IMR-90 (cell line): ENCODE measurements at regions not wholly inside any gene's neighbourhood (a gene's known extent, or its start where the extent isn't known, plus 50 kb on each side); places are given as distances from the start of the nearest gene placed in this dataset.

Experiments used
- ATAC-seq: fragments of 200-7000 bp; cut with Tn5 transposase; 2 replicates; pipeline ENCODE4 v1.9.1; 2020; ENCODE audit warnings: low read depth, mild to moderate bottlenecking, moderate library complexity
- BruUV-seq: library from RNA; stranded (reverse); fragments of 400-500 nt; replicated peaks from 2 replicates; lab custom pipeline; 2021; lab: Mats Ljungman, UMichigan
- CTCF ChIA-PET: fragments of 300-600 bp; formaldehyde crosslinking; extraction: SDS; loops from one replicate; lab custom pipeline; 2021; ENCODE audit warnings: antibody characterized with exemption; lab: Yijun Ruan, JAX
- POLR2A ChIA-PET: fragments of 300-600 bp; sonication (Branson Sonifier 250); formaldehyde crosslinking; loops from one replicate; lab custom pipeline; 2022; ENCODE audit warnings: antibody characterized with exemption; ENCODE audit not compliant: unreplicated experiment; lab: Charles Lee
- DNase-seq: peaks from one replicate; pipeline ENCODE4 v3.0.0; 2013
- H2AFZ ChIP-seq: replicated peaks from 2 replicates; pipeline ENCODE3; 2013; ENCODE audit warnings: low read length, mild to moderate bottlenecking; ENCODE audit not compliant: poor library complexity
- H2AK5ac ChIP-seq: 2 replicates; pipeline ENCODE4 v1.6.1; 2013; ENCODE audit warnings: low read depth, low read length, inconsistent platforms
- H2AK9ac ChIP-seq: replicated peaks from 2 replicates; pipeline ENCODE3; 2013; ENCODE audit warnings: mild to moderate bottlenecking, low read depth, low read length, moderate library complexity; ENCODE audit not compliant: poor library complexity
- H2BK120ac ChIP-seq: 2 replicates; pipeline ENCODE4 v1.6.1; 2013; ENCODE audit warnings: low read depth, low read length, inconsistent platforms
- H2BK15ac ChIP-seq: 3 replicates; pipeline ENCODE4 v1.6.1; 2013; ENCODE audit warnings: low read depth, low read length, inconsistent platforms
- H2BK20ac ChIP-seq: 2 replicates; pipeline ENCODE4 v1.6.1; 2013; ENCODE audit warnings: low read depth, mild to moderate bottlenecking, inconsistent platforms, low read length, moderate library complexity
- H2BK5ac ChIP-seq: 2 replicates; pipeline ENCODE4 v1.6.1; 2013; ENCODE audit warnings: mild to moderate bottlenecking, low read depth, low read length, inconsistent platforms; ENCODE audit not compliant: poor library complexity, severe bottlenecking
- H3K14ac ChIP-seq: replicated peaks from 2 replicates; pipeline ENCODE4 v1.6.1; 2013; ENCODE audit warnings: low read depth, low read length, inconsistent platforms
- H3K18ac ChIP-seq: 2 replicates; pipeline ENCODE4 v1.6.1; 2013; ENCODE audit warnings: low read depth, low read length, control low read depth
- H3K23ac ChIP-seq: 2 replicates; pipeline ENCODE4 v1.6.1; 2013; ENCODE audit warnings: low read depth, low read length, inconsistent platforms
- H3K27ac ChIP-seq: 2 replicates; pipeline ENCODE4 v1.5.1; 2013; ENCODE audit warnings: mild to moderate bottlenecking, control low read depth, low read length; ENCODE audit not compliant: insufficient read depth
- H3K27me3 ChIP-seq: 2 replicates; pipeline ENCODE4 v1.6.1; 2013; ENCODE audit warnings: low read length; ENCODE audit not compliant: control insufficient read depth, insufficient read depth
- H3K36me3 ChIP-seq: 2 replicates; pipeline ENCODE4 v1.6.1; 2013; ENCODE audit warnings: low read length, mixed read lengths; ENCODE audit not compliant: control insufficient read depth, insufficient read depth
- H3K4ac ChIP-seq: 2 replicates; pipeline ENCODE4 v1.6.1; 2013; ENCODE audit warnings: low read depth, low read length, inconsistent platforms
- H3K4me1 ChIP-seq: 2 replicates; pipeline ENCODE4 v1.6.1; 2013; ENCODE audit warnings: low read length, mixed read lengths; ENCODE audit not compliant: control insufficient read depth, insufficient read depth
- H3K4me2 ChIP-seq: 2 replicates; pipeline ENCODE4 v1.6.1; 2013; ENCODE audit warnings: low read depth, mild to moderate bottlenecking, control low read depth, low read length, moderate library complexity
- H3K4me3 ChIP-seq: 2 replicates; pipeline ENCODE4 v1.5.1; 2013; ENCODE audit warnings: low read depth, mild to moderate bottlenecking, control low read depth, low read length, moderate library complexity; ENCODE audit not compliant: insufficient read depth
- H3K56ac ChIP-seq: 2 replicates; pipeline ENCODE4 v1.6.1; 2013; ENCODE audit warnings: low read length, inconsistent platforms; ENCODE audit not compliant: insufficient read depth; ENCODE audit errors: extremely low read depth
- H3K79me1 ChIP-seq, 2 experiments: 2 replicates each; pipeline ENCODE4 v1.6.1; 2013; ENCODE audit warnings: low read length in 2 of 2, inconsistent platforms in 1 of 2, low read depth in 1 of 2
- H3K9ac ChIP-seq: 2 replicates; pipeline ENCODE4 v1.6.1; 2013; ENCODE audit warnings: low read depth, low read length, control low read depth
- H3K9me1 ChIP-seq: 2 replicates; pipeline ENCODE4 v1.6.1; 2013; ENCODE audit warnings: low read length, inconsistent platforms; ENCODE audit not compliant: insufficient read depth
- H3K9me3 ChIP-seq: 2 replicates; pipeline ENCODE4 v1.6.1; 2013; ENCODE audit warnings: low read length; ENCODE audit not compliant: control insufficient read depth, insufficient read depth
- H4K20me1 ChIP-seq: 2 replicates; pipeline ENCODE4 v1.6.1; 2013; ENCODE audit warnings: low read length, inconsistent platforms; ENCODE audit not compliant: insufficient read depth
- H4K5ac ChIP-seq: 2 replicates; pipeline ENCODE4 v1.6.1; 2013; ENCODE audit warnings: mild to moderate bottlenecking, low read depth, low read length, control low read depth
- H4K8ac ChIP-seq, 2 experiments: 2 replicates each; pipeline ENCODE4 v1.6.1; 2013; ENCODE audit warnings: low read depth in 2 of 2, low read length in 2 of 2, control low read depth in 1 of 2, inconsistent platforms in 1 of 2
- H4K91ac ChIP-seq: 2 replicates; pipeline ENCODE4 v1.6.1; 2013; ENCODE audit warnings: low read depth, low read length, inconsistent platforms; ENCODE audit not compliant: insufficient read depth
- CEBPB ChIP-seq: IDR thresholded peaks from 2 replicates; pipeline ENCODE4 v1.6.1; 2012; ENCODE audit warnings: low read depth, low read length, improper control_type of control experiment
- CHD1 ChIP-seq: IDR thresholded peaks from 2 replicates; pipeline ENCODE4 v1.6.1; 2012; ENCODE audit warnings: low read depth, low read length, improper control_type of control experiment
- FOS ChIP-seq: fragments of 150-350 bp; IDR thresholded peaks from 2 replicates; pipeline ENCODE4 v1.6.1; 2016; ENCODE audit warnings: low read depth, low read length
- MAFK ChIP-seq: IDR thresholded peaks from 2 replicates; pipeline ENCODE4 v1.6.1; 2012; ENCODE audit warnings: low read depth, low read length, improper control_type of control experiment
- MAZ ChIP-seq: IDR thresholded peaks from 2 replicates; pipeline ENCODE4 v1.6.1; 2012; ENCODE audit warnings: low read depth, mild to moderate bottlenecking, low read length, improper control_type of control experiment, moderate library complexity, borderline replicate concordance
- POLR2A ChIP-seq: IDR thresholded peaks from 2 replicates; pipeline ENCODE4 v1.6.1; 2012; ENCODE audit warnings: mild to moderate bottlenecking, low read depth, low read length
- WGBS, 2 experiments: methylation state at CpG; one replicate each; pipeline versions ENCODE4 v1.1.5 to v1.1.7; 2013; ENCODE audit warnings: missing lambda C conversion rate in 2 of 2; ENCODE audit not compliant: insufficient read length in 1 of 2; ENCODE audit errors: extremely low coverage in 2 of 2; 5-methylcytosine and 5-hydroxymethylcytosine counted together
- dilution Hi-C: fragments of 300-500 bp; cut with HindIII; formaldehyde crosslinking; loops from one replicate; pipeline ENCODE4 v1.14.3; 2018; ENCODE audit warnings: low sequenced_read_pairs; ENCODE audit not compliant: unreplicated experiment
- in situ Hi-C: fragments of 300-500 bp; cut with MboI; formaldehyde crosslinking; loops from 3 replicates; pipeline ENCODE4 v1.14.3; 2019; ENCODE audit warnings: low sequenced_read_pairs, inconsistent platforms, mixed read lengths
- intact Hi-C: fragments of 100-400 bp; cut with micrococcal nuclease; formaldehyde crosslinking; loops from 2 replicates; pipeline ENCODE4 v1.10.0; 2022

DNA sequence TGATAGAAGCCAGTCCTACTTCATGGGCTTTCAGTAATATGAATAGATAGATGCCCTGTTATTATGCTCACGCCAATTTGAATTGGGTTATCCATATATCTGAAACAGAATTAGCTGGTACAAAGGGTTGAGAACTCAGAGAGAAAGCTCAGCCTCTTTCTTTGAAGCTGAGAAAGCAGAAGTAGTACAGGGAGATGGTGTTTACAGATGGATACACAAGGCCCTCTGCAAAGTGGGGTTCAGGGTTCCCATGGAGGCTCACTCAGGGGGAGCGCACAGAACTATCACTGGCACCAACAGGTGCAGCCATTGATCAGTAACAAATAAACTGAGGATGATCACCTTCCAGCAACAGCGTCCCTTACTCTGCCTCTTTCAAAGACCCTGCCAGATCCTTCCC is 349.7 kb downstream of the ICE1 start:
- no peak for TF ChIP-seq CHD1
- TF ChIP-seq POLR2A: no peak
- TF ChIP-seq MAZ: no peak
- TF ChIP-seq CEBPB: no peak
- no peak for TF ChIP-seq FOS
- no peak for TF ChIP-seq MAFK
- no peak overlapping the region for H3K4me3 ChIP-seq
- no peak overlapping the region for H4K8ac ChIP-seq
- no peaks in the 10 kb centered on the region for H4K20me1 ChIP-seq
- peaks cover 27% of the 10 kb centered on the region for H3K9me3 ChIP-seq
- H2AK5ac ChIP-seq: no peak overlapping the region
- H3K27ac ChIP-seq: no peak overlapping the region
- no peak overlapping the region for H2BK20ac ChIP-seq
- no peak overlapping the region for H2BK5ac ChIP-seq
- in situ Hi-C loops: no loop called here
- WGBS, 2 experiments: 20% methylated on average over 1 of the region's 3 CpGs; no CpG with 5 or more reads in 1 of the 2 experiments
- H3K9ac ChIP-seq: no peak overlapping the region
- no peaks in the 10 kb centered on the region for H3K79me1 ChIP-seq
- H4K5ac ChIP-seq: no peak overlapping the region
- no peak overlapping the region for H4K91ac ChIP-seq
- H3K18ac ChIP-seq: no peak overlapping the region
- no peaks in the 10 kb centered on the region for H3K36me3 ChIP-seq
- no peak overlapping the region for H3K14ac ChIP-seq
- BruUV-seq: no TSS peak
- H2AK9ac ChIP-seq: no peak overlapping the region
- no peak overlapping the region for H3K56ac ChIP-seq
- H2BK120ac ChIP-seq: no peak overlapping the region
- H2AFZ ChIP-seq: no peak overlapping the region
- intact Hi-C loops: no loop called here
- no peaks in the 10 kb centered on the region for H3K4me1 ChIP-seq
- dilution Hi-C loops: no loop called here
- CTCF ChIA-PET: no interaction called here
- POLR2A ChIA-PET: no interaction called here
- H3K9me1 ChIP-seq: no peaks in the 10 kb centered on the region
- no peak overlapping the region for H3K4ac ChIP-seq
- H3K27me3 ChIP-seq: no peaks in the 10 kb centered on the region
- no peak overlapping the region for H3K4me2 ChIP-seq
- no peak overlapping the region for H2BK15ac ChIP-seq
- ATAC-seq (no peak), DNase-seq (no peak)
- no peak overlapping the region for H3K23ac ChIP-seq
